ENCODE measurements at regions not wholly inside any gene's neighbourhood (a gene's known extent, or its start where the extent isn't known, plus 50 kb on each side); places are given as distances from the start of the nearest gene placed in this dataset.

DNA sequence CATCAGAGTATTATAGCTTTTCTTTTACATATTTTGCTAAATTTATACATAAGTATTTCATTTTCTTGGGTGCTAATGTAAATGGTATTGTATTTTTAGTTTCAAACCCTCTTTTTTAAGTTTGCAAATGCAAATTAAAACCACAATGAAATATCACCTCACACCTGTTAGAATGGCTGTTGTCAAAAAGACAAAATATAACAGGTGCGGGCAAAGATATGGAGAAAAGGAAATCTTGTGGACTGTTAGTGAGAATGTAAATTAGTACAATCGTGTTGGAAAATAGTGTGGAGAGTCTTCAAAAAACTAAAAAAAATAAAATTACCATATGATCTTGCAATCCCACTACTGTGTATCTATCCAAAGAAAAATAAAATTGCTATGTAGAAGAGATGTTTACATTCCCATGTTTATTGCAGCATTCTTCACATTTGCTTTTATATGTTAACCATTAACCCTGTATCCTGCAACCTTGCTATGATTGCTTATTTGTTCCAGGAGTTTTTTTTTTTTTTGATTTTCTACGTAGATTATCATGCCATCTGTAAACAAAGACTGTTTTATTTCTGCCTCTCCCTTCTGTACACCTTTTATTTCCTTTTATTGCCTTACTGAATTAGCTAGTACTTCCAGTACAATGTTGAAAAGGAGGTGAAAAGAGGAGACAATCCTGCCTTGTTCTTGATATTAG lies 405.4 kb upstream of the MIS18BP1 start:
- TF ChIP-seq, protein P1, sequence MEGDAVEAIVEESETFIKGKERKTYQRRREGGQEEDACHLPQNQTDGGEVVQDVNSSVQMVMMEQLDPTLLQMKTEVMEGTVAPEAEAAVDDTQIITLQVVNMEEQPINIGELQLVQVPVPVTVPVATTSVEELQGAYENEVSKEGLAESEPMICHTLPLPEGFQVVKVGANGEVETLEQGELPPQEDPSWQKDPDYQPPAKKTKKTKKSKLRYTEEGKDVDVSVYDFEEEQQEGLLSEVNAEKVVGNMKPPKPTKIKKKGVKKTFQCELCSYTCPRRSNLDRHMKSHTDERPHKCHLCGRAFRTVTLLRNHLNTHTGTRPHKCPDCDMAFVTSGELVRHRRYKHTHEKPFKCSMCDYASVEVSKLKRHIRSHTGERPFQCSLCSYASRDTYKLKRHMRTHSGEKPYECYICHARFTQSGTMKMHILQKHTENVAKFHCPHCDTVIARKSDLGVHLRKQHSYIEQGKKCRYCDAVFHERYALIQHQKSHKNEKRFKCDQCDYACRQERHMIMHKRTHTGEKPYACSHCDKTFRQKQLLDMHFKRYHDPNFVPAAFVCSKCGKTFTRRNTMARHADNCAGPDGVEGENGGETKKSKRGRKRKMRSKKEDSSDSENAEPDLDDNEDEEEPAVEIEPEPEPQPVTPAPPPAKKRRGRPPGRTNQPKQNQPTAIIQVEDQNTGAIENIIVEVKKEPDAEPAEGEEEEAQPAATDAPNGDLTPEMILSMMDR (IDR thresholded peaks at IDR 0.05; ENCODE audit: insufficient read depth, low read length, poor library complexity, severe bottlenecking) = no peak
- no peak for TF ChIP-seq EZH2phosphoT487 (conservative IDR thresholded peaks at IDR 0.05; ENCODE audit: low read length)
